GM12874 (cell line): ENCODE measurements at regions not wholly inside any gene's neighbourhood (a gene's known extent, or its start where the extent isn't known, plus 50 kb on each side); places are given as distances from the start of the nearest gene placed in this dataset.

Experiments used
- CTCF ChIP-seq: IDR thresholded peaks from 2 replicates; pipeline ENCODE4 v1.5.1; 2011; ENCODE audit warnings: low read depth, mild to moderate bottlenecking, control low read depth, low read length, moderate library complexity; ENCODE audit not compliant: insufficient read depth

GRCh38 chr20:19000078-19000477, 186.5 kb downstream of the SCP2D1 start:
- TF ChIP-seq CTCF = no peak

- no peak for TF ChIP-seq CTCF
Observed at GRCh38 chr20:19001177-19001576, 187.6 kb downstream of the SCP2D1 start.

- no peak for TF ChIP-seq CTCF
Observed at GRCh38 chr20:19003366-19004336, 190.1 kb downstream of the SCP2D1 start.

GRCh38 chr20:19004975-19005374, 191.4 kb downstream of the SCP2D1 start:
- no peak for TF ChIP-seq CTCF

GRCh38 chr20:19008497-19008896, 194.9 kb downstream of the SCP2D1 start:
- no peak for TF ChIP-seq CTCF

GRCh38 chr20:19009081-19009688, 195.6 kb downstream of the SCP2D1 start:
- no peak for TF ChIP-seq CTCF

GRCh38 chr20:19012676-19013075, 199.1 kb downstream of the SCP2D1 start:
- TF ChIP-seq CTCF = no peak
